Astrocyte (in vitro differentiated cells and primary cell): ENCODE measurements at regions not wholly inside any gene's neighbourhood (a gene's known extent, or its start where the extent isn't known, plus 50 kb on each side); places are given as distances from the start of the nearest gene placed in this dataset.

Experiments
- DNase-seq: peaks from one replicate; pipeline ENCODE4 v3.0.0-alpha.2; 2010; ENCODE audit warnings: low read depth
- FAIRE-seq: peaks from 2 replicates; lab custom pipeline; 2011; peaks lifted over from hg19 to GRCh38; lab: Jason Lieb, UNC
- H2AFZ ChIP-seq: 2 replicates; pipeline ENCODE4 v1.6.0; 2012; ENCODE audit warnings: low read depth, low read length, inconsistent platforms
- H3K27ac ChIP-seq: 2 replicates; pipeline ENCODE4 v1.5.1; 2011; ENCODE audit warnings: low read depth, low read length, inconsistent platforms
- H3K27me3 ChIP-seq: 2 replicates; pipeline ENCODE4 v1.6.0; 2011; ENCODE audit warnings: low read length, inconsistent platforms; ENCODE audit not compliant: insufficient read depth
- H3K36me3 ChIP-seq: 2 replicates; pipeline ENCODE4 v1.5.1; 2011; ENCODE audit warnings: low read length, inconsistent platforms; ENCODE audit not compliant: insufficient read depth
- H3K4me1 ChIP-seq: 2 replicates; pipeline ENCODE4 v1.5.1; 2011; ENCODE audit warnings: low read length, inconsistent platforms; ENCODE audit not compliant: insufficient read depth
- H3K4me2 ChIP-seq: 2 replicates; pipeline ENCODE4 v1.6.0; 2012; ENCODE audit warnings: low read length, inconsistent platforms
- H3K4me3 ChIP-seq: 2 replicates; pipeline ENCODE4 v1.5.1; 2011; ENCODE audit warnings: low read depth, mild to moderate bottlenecking, low read length, inconsistent platforms; ENCODE audit not compliant: insufficient read depth
- H3K79me2 ChIP-seq: 2 replicates; pipeline ENCODE4 v1.6.0; 2012; ENCODE audit warnings: mild to moderate bottlenecking, low read length, inconsistent platforms; ENCODE audit not compliant: insufficient read depth
- H3K9ac ChIP-seq: 2 replicates; pipeline ENCODE4 v1.6.0; 2012; ENCODE audit warnings: mild to moderate bottlenecking, low read length, inconsistent platforms
- H3K9me3 ChIP-seq: 2 replicates; pipeline ENCODE4 v1.5.1; 2012; ENCODE audit warnings: low read depth, mild to moderate bottlenecking, low read length, inconsistent platforms; ENCODE audit not compliant: insufficient read depth
- H4K20me1 ChIP-seq: 2 replicates; pipeline ENCODE4 v1.6.0; 2012; ENCODE audit warnings: low read length, inconsistent platforms; ENCODE audit not compliant: insufficient read depth
- H3K27ac Mint-ChIP-seq: one replicate; pipeline ENCODE4 v1.8.0; 2021; ENCODE audit warnings: mild to moderate bottlenecking, mixed read lengths; ENCODE audit not compliant: unreplicated experiment
- H3K27me3 Mint-ChIP-seq: one replicate; pipeline ENCODE4 v1.8.0; 2021; ENCODE audit warnings: low read depth, mixed read lengths; ENCODE audit not compliant: unreplicated experiment
- H3K36me3 Mint-ChIP-seq: one replicate; pipeline ENCODE4 v1.8.0; 2021; ENCODE audit warnings: low read depth, mixed read lengths; ENCODE audit not compliant: unreplicated experiment
- H3K4me1 Mint-ChIP-seq: one replicate; pipeline ENCODE4 v1.8.0; 2021; ENCODE audit warnings: low read depth, mixed read lengths; ENCODE audit not compliant: unreplicated experiment
- H3K4me3 Mint-ChIP-seq: one replicate; pipeline ENCODE4 v1.8.0; 2021; ENCODE audit warnings: mild to moderate bottlenecking, moderate library complexity, mixed read lengths; ENCODE audit not compliant: unreplicated experiment
- H3K9me3 Mint-ChIP-seq: one replicate; pipeline ENCODE4 v1.8.0; 2021; ENCODE audit warnings: mild to moderate bottlenecking, mixed read lengths; ENCODE audit not compliant: unreplicated experiment
- CTCF ChIP-seq: IDR thresholded peaks from 2 replicates; pipeline ENCODE4 v1.5.1; 2011; ENCODE audit warnings: low read depth, mild to moderate bottlenecking, inconsistent platforms, low read length, moderate library complexity; ENCODE audit not compliant: insufficient read depth
- EZH2 ChIP-seq: IDR thresholded peaks from 2 replicates; pipeline ENCODE4 v1.6.1; 2012; ENCODE audit warnings: mild to moderate bottlenecking, low read length, inconsistent platforms; ENCODE audit not compliant: insufficient read depth

GRCh38 chr2:10964052-10964790 lies 52.5 kb downstream of the KCNF1 start:
- H3K27ac Mint-ChIP-seq, result no peak overlapping the region
- no peak overlapping the region for H3K27ac ChIP-seq
- H3K27me3 Mint-ChIP-seq, result peaks cover 40% of the 10 kb centered on the region
- H3K4me2 ChIP-seq, result no peak overlapping the region
- no peak overlapping the region for H2AFZ ChIP-seq
- H3K9me3 Mint-ChIP-seq, result peaks cover 8% of the 10 kb centered on the region
- H3K36me3 ChIP-seq, result no peaks in the 10 kb centered on the region
- H3K9ac ChIP-seq, result no peak overlapping the region
- H3K36me3 Mint-ChIP-seq, result no peaks in the 10 kb centered on the region
- no peaks in the 10 kb centered on the region for H4K20me1 ChIP-seq
- no peak overlapping the region for H3K4me3 ChIP-seq
- H3K9me3 ChIP-seq, result no peaks in the 10 kb centered on the region
- FAIRE-seq (no peak), DNase-seq (no peak)
- no peak overlapping the region for H3K4me3 Mint-ChIP-seq
- TF ChIP-seq CTCF (no peak), EZH2 (no peak)
- no peaks in the 10 kb centered on the region for H3K79me2 ChIP-seq
- peaks cover 14% of the 10 kb centered on the region for H3K4me1 Mint-ChIP-seq
- H3K27me3 ChIP-seq, result no peaks in the 10 kb centered on the region
- H3K4me1 ChIP-seq, result peaks cover 10% of the 10 kb centered on the region

GRCh38 chr2:10965241-10965843 lies 53.6 kb downstream of the KCNF1 start:
- H3K79me2 ChIP-seq, result no peaks in the 10 kb centered on the region
- H3K9me3 ChIP-seq, result no peaks in the 10 kb centered on the region
- no peaks in the 10 kb centered on the region for H4K20me1 ChIP-seq
- no peak overlapping the region for H3K4me2 ChIP-seq
- H3K9ac ChIP-seq, result no peak overlapping the region
- no peak overlapping the region for H3K4me3 Mint-ChIP-seq
- peaks cover 14% of the 10 kb centered on the region for H3K4me1 Mint-ChIP-seq
- H3K4me1 ChIP-seq, result peaks cover 10% of the 10 kb centered on the region
- no peaks in the 10 kb centered on the region for H3K27me3 ChIP-seq
- no peak for FAIRE-seq
- H3K27ac ChIP-seq, result no peak overlapping the region
- no peak overlapping the region for H3K4me3 ChIP-seq
- H2AFZ ChIP-seq, result no peak overlapping the region
- H3K36me3 ChIP-seq, result no peaks in the 10 kb centered on the region
- H3K27me3 Mint-ChIP-seq, result peaks cover 44% of the 10 kb centered on the region
- peaks cover 10% of the 10 kb centered on the region for H3K9me3 Mint-ChIP-seq
- no peak overlapping the region for H3K27ac Mint-ChIP-seq
- no peak for DNase-seq
- H3K36me3 Mint-ChIP-seq, result no peaks in the 10 kb centered on the region
- TF ChIP-seq CTCF (no peak), EZH2 (no peak)

- Histone ChIP-seq H3K79me2 (no peaks in the 10 kb centered on the region), H2AFZ (no peak overlapping the region), H3K4me2 (no peak overlapping the region), H4K20me1 (no peaks in the 10 kb centered on the region), H3K27me3 (no peaks in the 10 kb centered on the region), H3K9ac (no peak overlapping the region), H3K4me1 (peaks cover 10% of the 10 kb centered on the region), H3K9me3 (no peaks in the 10 kb centered on the region), H3K27ac (no peak overlapping the region), H3K36me3 (no peaks in the 10 kb centered on the region), H3K4me3 (no peak overlapping the region)
- TF ChIP-seq EZH2 (no peak), CTCF (no peak)
- Mint-ChIP-seq H3K36me3 (no peaks in the 10 kb centered on the region), H3K9me3 (peaks cover 10% of the 10 kb centered on the region), H3K4me3 (no peak overlapping the region), H3K4me1 (peaks cover 14% of the 10 kb centered on the region), H3K27me3 (peaks cover 47% of the 10 kb centered on the region), H3K27ac (no peak overlapping the region)
- FAIRE-seq, result no peak
- DNase-seq, result no peak
These were observed 54.3 kb downstream of the KCNF1 start for GRCh38 chr2:10966056-10966455.
